Jurkat, Clone E6-1 (cell line): ENCODE measurements at regions not wholly inside any gene's neighbourhood (a gene's known extent, or its start where the extent isn't known, plus 50 kb on each side); places are given as distances from the start of the nearest gene placed in this dataset.

ENCODE experiments used
- DNase-seq: peaks from one replicate; pipeline ENCODE4 v3.0.0-alpha.2; 2011; ENCODE audit warnings: low read depth, low spot score
- H3K4me3 ChIP-seq: 2 replicates; pipeline ENCODE4 v1.5.1; 2011; ENCODE audit warnings: mild to moderate bottlenecking, low read length, control low read depth, moderate library complexity

DNA sequence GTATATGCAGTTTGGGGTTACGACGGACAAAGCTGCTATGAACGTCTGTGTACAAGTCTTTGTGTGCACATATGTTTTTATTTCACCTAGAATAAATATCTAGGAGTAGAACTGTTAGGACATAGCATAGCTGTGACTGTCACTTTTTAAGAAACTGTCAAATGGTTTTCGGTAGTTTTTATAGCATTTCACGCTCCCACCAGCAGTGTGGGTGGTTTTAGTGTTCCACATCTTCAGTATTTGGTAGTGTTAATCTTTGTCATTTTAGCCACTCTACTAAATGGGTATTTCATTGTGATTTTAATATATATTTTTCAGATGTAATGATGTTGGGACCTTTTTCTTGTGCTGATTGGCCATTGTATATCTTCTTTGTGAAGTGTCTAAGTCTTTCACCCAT is 109.1 kb upstream of the BCAT1 start:
- DNase-seq, result no peak
- H3K4me3 ChIP-seq, result no peak overlapping the region

GRCh38 chr12:25056486-25057130 is 107.7 kb upstream of the BCAT1 start:
- no peak for DNase-seq
- H3K4me3 ChIP-seq, result no peak overlapping the region

GRCh38 chr12:25056011-25056410 is 107.1 kb upstream of the BCAT1 start:
- H3K4me3 ChIP-seq, result no peak overlapping the region
- DNase-seq, result no peak

DNA sequence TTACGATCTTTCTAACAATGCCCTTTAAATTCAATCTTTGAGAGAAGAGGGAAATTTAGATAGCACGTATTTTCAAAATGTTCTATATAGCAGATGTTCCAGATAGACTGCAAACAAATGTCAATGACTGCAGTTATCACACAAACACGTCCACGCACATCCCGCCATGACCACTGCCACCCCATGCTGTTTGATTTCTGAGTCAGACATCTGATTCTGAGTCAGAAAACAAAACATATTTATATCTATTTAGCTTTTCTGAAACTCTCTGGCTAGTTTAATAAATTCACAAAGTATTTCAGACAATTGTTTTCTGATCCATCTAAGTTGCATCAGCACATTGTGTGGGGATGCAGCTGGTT is 105.9 kb upstream of the BCAT1 start:
- no peak overlapping the region for H3K4me3 ChIP-seq
- DNase-seq, result no peak

DNA sequence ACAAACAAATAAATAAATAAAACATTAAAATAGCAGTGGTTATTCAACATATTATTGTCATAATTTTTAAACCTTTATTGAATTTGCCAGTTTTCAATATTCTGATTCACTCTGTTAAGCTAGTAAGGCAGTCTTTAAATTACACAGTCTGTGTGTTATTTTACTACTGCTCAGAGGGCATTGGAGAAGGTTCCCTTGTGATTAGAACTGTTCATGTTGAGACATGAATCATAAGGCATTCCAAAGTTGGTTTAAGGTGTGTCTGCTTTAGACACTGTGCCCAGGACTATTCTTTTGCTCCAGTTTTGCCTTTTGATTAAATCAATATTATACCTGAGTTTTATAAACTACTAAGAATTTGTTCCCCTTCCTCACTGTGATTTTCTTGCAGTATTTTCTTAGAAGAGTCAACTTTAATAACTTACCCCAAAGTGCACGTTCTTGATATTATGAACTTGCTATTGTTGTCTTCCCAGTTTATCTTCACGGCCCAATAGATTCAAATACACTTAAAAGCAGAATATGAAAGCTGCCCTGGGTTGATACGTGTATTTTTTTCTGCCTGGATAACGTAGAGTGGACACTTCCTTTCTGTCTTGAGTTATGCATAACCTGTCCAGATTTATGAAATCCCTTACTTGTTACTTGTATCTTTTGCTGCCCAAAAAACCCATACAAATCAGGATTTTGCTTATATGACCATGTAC is 105.3 kb upstream of the BCAT1 start:
- peak overlapping the region; percentile 11 for H3K4me3 ChIP-seq
- DNase-seq, result no peak

DNA sequence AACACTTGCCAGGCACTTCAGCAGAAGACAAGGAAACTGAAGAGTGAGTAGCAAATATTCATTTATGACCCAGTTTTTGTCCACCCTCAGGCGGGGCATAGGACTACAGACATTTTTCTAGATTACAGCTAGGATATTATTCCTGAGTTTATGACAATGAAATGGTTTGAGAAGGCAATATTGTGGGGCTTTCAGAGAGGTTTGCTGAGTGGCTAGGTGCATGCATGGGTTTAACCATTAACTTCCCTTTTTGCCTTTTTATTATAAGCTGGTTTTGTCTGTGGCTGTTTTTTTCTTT is 104.0 kb upstream of the BCAT1 start:
- H3K4me3 ChIP-seq, result peak overlapping the region; percentile 64
- peak; percentile 24 for DNase-seq

- peak overlapping the region; percentile 64 for H3K4me3 ChIP-seq
- peak; percentile 87 for DNase-seq
Measured at GRCh38 chr12:25052196-25052913, 103.5 kb upstream of the BCAT1 start.

- peak overlapping the region; percentile 64 for H3K4me3 ChIP-seq
- DNase-seq, result peak; percentile 92
Measured at GRCh38 chr12:25051656-25052195, 102.8 kb upstream of the BCAT1 start.

- DNase-seq, result peak; percentile 43
Measured at GRCh38 chr12:25051171-25051570, 102.3 kb upstream of the BCAT1 start.

GRCh38 chr12:25045869-25046268 is 97.0 kb upstream of the BCAT1 start:
- no peak for DNase-seq
- no peak overlapping the region for H3K4me3 ChIP-seq

More at GRCh38 chr12:25051171-25051570, 102.3 kb upstream of the BCAT1 start:
- peak overlapping the region; percentile 64 for H3K4me3 ChIP-seq

GRCh38 chr12:25041006-25041741 is 92.3 kb upstream of the BCAT1 start:
- H3K4me3 ChIP-seq, result no peak overlapping the region
- no peak for DNase-seq

GRCh38 chr12:25040593-25040992 is 91.7 kb upstream of the BCAT1 start:
- DNase-seq, result no peak

DNA sequence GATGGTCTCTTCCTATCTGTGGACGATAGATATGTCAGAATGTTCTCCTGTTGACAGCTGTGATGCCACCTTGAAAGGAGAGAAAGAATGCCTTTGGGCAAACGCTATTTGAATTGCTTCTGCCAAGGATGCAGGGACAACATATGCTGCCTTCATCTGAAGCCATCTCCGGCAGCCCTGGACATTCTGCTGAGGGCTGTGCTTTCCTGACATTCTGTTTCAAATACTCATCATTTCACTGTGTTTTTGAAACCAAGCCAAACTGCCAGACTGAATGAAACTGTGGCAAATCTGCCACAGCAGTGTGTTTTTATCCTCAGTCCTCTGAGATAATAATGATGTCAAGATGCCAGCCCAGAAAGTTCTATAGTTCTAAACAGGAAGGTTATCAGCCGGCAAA is 85.8 kb upstream of the BCAT1 start:
- DNase-seq, result no peak
- no peak overlapping the region for H3K4me3 ChIP-seq

More at GRCh38 chr12:25040593-25040992, 91.7 kb upstream of the BCAT1 start:
- H3K4me3 ChIP-seq, result no peak overlapping the region

- DNase-seq, result no peak
- no peak overlapping the region for H3K4me3 ChIP-seq
Measured at GRCh38 chr12:25025951-25026490, 77.1 kb upstream of the BCAT1 start.

DNA sequence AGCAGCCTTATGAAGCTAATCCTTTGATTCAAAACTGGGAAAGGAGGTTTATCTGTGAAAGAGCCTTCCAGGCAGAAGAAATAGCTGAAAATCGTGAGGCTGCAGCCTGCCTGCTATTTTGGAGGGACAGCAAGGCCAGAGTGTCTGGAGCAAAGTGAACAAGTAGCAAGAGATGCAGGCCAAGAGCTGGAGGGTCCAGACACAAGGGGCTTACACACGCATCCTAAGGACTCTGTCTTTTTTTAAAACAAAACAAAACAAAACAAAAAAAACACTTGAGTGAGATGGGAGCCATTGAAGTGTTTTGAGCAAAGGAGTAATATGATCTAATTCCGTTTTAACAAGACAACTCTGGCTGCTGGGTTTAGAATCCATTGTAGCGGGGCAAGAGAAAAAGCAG is 76.4 kb upstream of the BCAT1 start:
- no peak for DNase-seq
- no peak overlapping the region for H3K4me3 ChIP-seq

DNA sequence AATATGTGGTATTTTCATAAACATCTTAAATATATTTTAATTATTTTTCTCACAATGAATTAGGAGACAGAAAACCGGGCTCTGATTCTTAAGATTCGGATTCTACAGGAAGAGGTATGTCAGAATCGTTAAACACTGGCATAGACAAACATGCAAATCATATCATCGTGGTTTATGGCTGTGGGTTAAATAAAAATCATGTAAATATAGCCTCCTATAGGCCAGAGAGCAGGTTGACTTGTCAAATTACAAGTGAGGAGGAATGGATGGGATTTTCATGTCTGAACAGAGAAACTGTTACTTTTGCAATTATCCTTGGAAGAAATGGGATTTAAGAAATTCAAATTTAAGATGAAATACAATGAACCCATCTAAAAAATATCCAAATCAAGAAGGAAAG is 74.9 kb upstream of the BCAT1 start:
- no peak overlapping the region for H3K4me3 ChIP-seq

DNA sequence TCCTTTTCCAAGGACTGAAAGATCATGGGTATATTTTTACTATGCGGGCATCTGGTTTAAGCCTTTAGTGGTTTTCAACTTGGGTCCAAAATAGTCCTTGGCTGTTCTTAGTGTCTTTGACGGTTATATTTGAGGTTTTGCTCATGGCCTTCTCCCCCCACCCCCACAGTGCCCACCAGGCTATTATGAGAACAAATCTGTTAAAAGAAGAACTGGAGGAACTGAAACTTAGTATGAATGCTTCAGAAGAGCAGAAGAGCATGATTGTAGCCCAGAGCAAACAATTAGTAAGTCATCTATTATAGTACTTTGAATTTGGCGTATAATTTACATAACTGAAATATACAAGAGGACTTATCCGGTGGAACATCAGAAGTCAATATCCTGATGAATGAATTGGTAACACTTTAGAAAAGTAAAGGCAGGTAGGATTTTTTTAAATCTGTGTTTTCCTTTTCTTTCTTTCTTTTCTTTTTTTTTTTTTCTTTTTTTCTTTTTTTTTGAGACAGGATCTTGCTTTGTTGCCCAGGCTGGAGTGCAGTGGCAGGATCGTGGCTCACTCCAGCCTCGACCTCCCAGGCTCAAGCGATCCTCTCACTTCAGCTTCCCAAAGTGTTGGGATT is 71.8 kb upstream of the BCAT1 start:
- no peak for DNase-seq
- no peak overlapping the region for H3K4me3 ChIP-seq

More for the DNA sequence above, 74.9 kb upstream of the BCAT1 start:
- DNase-seq, result peak; percentile 18

DNA sequence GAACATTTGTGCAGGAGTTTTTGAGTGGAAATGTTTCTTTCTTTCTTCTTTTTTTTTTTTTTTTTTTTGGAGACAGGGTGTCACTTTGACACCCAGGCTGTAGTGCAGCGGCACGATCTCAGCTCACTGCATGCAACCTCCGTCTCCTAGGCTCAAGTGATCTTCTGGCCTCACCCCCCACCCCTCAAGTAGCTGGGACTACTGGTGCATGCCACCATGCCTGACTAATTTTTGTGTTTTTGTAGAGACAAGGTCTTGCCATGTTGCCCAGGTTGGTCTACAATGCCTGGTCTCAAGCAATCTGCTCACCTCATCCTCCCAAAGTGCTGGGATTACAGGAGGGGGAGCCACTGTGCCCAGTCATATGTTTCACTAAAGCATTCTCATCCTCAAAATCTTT is 69.2 kb upstream of the BCAT1 start:
- H3K4me3 ChIP-seq, result no peak overlapping the region
- no peak for DNase-seq

GRCh38 chr12:25017336-25017735 is 68.4 kb upstream of the BCAT1 start:
- DNase-seq, result no peak
- no peak overlapping the region for H3K4me3 ChIP-seq
